Stimulated activated CD8-positive, alpha-beta memory T cell treated with anti-CD3 and anti-CD28 coated beads, Interleukin-2, amount 100 ng/mL, for 48 hours (primary cell): ENCODE measurements at regions not wholly inside any gene's neighbourhood (a gene's known extent, or its start where the extent isn't known, plus 50 kb on each side); places are given as distances from the start of the nearest gene placed in this dataset.
"Not testable (repeated sequence)": the region's sequence is repeated elsewhere in the genome, so short reads cannot be mapped to it uniquely, and the experiment has no call there.

ENCODE experiments used
- DNase-seq, 2 donors: peaks; one replicate each; pipeline ENCODE4 v3.0.0-alpha.2; 2020; ENCODE audit warnings: low read depth in 2 of 2

DNA sequence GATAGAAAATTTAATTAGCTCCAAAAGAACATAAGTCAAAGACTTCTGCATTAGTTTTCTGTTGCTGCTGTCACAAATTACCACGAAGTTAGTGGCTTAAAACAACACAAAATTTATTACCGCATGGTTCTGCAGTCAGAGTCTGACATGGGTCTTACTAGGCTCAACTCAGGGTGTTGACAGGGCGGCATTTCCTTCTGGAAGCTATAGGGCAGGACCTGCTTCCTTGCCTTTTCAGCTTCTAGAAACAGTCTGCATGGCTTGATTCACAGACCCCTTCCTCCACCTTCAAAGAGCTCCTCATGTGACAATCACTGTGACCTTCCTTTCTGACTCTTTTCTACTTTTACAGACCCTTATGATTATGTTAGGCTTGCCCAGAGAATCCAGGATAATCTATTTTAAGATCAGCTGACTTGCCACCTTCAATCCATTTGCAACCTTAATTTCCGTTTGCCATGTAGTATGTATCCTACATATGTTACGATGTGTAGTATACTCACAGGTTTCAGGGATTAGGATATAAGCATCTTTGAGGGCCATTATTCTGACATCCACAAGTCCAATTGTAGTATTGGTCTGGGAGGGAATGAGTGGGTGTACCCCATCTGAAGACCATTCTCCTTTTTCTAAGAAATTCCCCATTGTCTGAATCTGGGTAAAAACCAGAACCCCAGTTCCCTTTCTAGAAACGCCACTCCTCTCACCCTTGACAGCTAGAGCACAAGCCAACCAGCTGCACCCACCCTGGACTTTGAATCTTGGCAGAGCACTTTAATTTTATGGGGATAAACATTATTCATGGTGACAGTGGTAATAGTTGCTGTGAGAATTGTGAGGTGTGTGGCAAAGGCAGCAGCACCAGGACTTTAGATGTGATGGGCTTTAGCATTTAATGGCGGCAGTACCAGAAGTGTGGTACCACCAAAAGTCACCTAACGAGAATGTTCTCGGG, 265.5 kb downstream of the KCNJ2 start:
- no peak for DNase-seq

DNA sequence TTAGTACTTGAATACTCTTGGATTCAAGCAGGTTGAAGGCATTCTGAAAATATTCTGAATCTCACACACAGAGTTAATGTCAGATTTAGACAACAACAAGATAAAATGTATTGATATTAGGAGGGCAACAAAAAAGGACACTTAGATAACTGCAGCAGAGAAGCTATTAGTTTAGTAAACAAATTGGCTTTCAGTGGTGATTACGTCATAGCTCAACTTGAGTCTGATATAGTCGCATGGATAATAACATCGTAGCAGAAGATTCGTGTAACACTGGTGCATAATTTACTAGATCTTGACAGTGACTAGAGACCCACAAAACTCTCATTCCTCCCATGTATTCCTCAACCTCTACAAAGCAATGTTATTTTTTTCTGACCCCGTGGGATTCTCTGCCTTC, 268.3 kb downstream of the KCNJ2 start:
- no peak for DNase-seq

DNA sequence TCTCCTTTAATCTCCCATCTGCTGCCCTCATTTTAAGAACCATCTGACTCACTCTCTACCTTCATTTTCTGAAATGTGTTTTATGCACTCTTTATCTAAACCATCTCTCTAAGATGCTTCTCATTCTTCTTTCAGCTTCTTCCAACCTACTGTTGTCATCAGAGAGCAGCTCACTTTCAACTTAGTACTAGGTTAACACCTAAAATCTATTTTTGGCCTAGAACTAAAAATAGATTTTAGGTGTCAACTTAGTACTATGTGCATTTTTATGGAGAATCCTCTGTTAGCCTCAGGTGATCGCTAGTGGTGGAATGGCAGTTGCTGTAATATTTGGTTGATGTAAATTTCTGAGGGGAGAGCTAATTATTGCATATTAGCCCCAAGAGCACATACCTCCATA, 277.1 kb downstream of the KCNJ2 start:
- no peak for DNase-seq

DNA sequence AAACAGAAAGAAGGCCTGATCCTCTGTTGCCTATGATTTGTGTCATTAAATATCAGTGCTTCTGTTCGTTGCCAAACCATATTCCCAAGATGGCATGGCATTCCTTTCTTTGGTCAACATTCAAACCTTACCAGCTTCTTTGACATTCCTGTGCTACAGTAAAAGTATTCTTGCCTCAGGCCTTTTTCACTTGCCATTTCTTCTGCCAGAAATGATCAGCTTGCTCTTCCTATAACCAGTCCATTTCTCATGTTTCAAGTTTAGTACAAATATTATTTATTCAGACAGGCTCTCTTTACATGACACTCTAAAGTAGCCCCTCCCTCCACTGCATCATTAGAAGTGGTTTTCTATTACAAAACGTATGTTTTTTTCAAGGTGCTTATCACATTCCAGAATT, 278.3 kb downstream of the KCNJ2 start:
- DNase-seq = no peak

DNA sequence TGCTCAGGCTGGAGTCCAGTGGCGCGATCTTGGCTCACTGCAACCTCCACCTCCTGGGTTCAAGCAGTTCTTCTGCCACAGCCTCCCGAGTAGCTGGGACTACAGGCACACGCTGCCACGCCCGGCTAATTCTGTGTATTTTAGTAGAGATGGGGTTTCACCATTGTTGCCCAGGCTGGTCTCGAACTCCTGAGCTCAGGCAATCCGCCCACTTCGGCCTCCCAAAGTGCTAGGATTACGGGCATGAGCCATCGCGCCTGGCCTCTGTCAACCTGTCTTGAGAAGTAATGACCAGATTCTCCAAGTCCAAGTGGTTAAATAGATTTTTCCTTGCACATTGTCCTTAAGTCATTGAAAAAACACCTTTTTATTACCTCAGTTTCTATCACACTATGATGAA, 283.7 kb downstream of the KCNJ2 start:
- DNase-seq = not testable (repeated sequence)

DNA sequence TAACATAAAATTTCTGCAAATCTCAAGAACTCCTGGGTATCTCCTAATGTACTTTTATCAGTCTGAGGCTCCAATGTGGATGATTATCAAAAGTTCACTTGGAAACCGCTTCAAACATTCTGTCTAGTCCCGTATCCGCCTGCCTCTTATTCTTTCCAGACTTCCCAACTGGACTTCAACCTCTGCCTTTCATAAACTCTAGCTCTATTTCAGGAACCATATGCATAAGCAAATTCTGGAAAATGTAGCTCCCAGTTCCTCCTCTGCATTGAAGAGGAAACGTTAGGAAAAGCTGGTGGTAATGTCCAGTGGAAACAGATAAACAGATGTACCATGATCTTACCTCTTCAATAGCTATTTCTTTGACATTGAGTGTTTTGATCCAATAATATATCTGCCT, 285.0 kb downstream of the KCNJ2 start:
- no peak for DNase-seq

DNA sequence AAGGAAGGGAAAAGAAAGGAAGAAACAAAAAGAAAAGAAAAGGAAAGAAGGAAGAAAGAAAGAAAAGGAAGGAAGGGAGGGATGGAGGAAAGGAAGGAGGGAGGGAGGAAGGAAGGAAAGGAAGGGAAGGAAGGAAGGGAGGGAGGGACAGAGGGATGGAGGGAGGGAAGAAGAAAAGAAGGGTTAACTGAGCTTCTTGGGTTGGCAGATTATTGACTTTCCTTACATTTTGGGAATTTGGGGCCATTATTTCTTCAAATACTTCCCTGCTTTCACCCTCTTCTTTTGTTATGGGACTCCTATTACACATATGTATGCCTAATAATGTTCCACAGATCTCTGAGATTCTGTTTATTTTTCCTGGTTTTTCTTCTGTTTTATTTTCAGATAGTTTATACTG, 285.6 kb downstream of the KCNJ2 start:
- no peak for DNase-seq

DNA sequence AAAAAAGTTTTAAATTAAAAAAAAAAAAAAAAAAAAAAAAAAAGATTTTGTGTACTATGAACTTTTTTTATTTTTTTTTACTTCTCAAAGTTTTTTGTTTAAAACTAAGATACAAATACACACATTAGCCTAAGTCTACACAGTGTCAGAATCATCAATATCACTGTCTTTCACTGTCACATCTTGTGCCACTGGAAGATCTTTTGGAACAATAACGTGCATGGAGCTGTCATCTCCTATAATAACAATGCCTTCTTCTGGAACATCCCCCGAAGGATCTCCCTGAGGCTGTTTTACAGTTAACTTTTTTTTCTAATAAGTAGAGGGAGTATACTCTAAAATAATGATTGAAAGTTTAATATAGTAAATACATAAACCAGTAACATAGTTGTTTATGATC, 295.7 kb downstream of the KCNJ2 start:
- no peak for DNase-seq

DNA sequence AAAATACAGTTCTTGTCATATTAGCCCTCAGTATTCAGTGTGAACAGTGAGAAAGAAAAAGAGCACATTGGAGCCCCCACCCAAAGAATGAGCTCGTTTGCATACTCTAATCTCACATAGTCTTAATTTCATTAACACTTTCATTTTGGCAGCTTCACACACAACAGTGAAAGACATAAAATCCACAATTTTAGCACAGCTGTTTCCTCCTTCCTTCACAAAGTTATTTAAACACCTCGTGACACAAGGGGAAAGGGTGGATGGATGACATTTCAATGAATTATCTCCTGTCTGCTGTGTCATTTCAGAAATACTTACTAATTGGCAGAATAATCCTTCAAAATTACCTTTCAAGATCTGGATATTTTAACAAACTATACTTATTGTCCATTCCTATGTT, 299.3 kb downstream of the KCNJ2 start:
- DNase-seq = no peak

DNA sequence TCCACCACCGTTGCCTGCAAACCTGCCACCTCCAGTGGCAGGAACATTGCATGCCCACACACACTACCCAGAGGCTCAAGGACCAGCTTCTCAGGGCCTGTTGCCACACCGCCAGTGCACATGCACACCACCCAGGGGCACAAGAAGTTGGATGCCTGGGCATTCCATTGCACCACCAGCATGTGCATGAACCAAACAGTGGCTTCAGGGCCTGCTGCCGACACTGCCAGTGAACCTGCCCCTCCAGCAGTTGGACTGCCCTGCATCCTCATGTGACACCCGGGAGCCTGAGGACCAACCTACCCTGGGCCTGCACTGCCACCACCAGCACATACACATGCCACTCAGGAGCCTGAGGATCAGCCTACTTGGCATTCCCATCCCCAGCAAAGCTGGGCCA, 303.7 kb downstream of the KCNJ2 start:
- no peak for DNase-seq

DNA sequence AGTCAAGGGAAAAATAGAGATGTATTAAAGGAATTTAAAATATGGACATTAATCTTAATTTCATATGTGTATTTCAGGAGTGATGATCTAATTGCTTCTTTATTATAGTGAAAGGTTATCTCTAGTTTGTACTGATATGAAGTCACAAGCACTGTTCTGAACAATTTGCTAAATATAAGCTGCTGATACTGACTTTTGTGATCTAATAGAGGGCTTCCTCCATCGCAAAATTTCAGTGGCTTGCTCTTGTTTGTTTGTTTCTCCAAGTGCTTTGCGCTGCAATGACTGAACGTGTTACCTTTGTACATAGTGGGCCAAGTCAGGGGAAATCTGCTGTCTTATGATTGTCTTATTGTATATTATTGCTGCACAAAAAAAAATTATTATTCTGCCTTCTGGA, 307.0 kb downstream of the KCNJ2 start:
- no peak for DNase-seq

DNA sequence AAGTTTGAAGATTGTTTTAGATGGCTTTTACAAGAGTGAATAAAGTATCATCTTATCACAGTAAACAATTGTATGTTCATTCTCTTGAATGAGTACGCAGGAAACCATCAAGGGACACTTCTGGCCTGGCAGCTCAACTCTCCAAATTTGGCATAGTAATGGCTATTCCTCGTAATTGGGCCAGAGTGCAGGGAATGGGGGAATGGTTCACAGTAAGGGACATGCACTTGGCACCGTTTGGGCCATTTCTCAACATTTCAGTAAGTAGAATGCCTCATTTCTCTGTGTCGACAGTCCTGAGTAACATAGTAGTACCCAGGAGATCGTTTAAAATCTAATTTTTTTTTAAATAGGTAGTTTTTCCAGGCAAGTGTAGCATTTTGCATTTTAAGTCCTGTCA, 309.6 kb downstream of the KCNJ2 start:
- DNase-seq = no peak

DNA sequence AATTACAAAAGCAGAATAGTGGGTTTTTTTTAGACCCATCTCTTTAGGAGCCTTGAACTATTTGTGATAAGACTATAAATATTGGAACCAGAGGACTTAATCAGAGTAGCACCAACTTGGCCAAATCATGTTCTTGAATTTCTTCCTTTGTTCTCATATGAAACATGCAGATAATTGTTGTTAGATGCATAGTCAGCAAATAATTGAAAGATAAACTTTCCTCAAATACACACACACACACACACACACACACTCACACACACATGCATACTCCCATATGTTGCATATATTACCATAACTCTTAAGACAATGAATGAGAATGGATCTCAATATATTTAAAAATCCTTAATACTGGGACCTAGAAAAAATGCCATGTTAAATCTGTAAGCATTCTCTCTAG, 310.4 kb downstream of the KCNJ2 start:
- no peak for DNase-seq

DNA sequence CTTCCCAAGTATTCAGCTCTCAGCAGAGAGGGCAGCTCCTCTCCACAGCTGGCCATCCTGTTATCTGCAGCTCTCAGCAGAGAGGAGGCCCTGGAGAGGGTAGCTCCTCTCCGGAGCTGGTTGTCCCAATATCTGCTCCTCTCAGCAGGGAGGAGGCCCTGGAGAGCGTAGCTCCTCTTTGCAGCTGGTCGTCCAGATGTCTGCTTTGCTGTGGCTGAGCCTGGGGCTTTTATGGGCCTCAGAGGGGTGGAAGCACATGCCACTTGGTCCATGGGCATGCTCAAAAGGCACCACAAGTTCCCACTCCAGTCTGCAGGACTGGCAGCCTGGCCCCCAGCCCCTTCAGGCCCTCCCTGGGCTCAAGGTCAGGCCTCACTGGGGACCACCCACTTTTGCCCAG, 314.3 kb downstream of the KCNJ2 start:
- DNase-seq = no peak

DNA sequence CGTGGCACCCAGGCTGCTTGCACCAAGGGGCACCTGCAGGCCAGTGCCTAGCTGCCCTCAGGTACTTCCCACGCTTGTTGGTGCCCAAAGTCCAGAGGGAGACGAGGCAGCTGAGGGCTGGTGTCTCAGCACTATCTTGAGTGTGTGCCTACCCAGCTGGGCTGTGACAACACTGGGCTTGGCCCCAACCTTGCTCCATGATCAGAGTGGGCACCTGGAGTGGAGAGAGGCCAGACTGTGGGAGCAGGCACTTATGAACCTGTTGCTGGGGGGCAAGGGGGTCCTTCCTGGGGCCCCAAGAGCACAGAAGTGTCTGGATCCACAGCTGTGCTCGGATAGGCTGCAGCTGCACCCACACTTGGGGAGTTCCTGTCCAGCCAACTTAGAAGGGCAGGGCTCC, 314.7 kb downstream of the KCNJ2 start:
- DNase-seq = no peak

DNA sequence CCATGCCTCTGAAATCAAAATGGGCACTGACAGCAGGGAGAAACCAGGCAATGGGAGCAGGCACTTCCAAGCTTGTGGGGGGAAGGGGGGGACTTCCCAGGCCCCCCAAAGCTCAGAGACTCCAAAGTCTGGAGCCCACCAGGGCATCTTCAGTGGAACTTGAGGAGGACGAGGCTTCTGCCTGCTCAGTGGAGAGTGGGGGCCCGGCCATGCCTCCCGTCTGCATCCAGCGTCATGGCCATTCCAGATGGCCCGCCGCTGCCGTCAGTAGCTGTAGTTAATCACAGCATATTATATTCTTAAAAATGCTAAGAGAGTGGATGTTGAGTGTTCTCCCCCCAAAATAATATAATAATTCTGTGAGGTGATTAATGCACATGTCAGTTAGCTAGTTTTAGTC, 315.2 kb downstream of the KCNJ2 start:
- DNase-seq = no peak

DNA sequence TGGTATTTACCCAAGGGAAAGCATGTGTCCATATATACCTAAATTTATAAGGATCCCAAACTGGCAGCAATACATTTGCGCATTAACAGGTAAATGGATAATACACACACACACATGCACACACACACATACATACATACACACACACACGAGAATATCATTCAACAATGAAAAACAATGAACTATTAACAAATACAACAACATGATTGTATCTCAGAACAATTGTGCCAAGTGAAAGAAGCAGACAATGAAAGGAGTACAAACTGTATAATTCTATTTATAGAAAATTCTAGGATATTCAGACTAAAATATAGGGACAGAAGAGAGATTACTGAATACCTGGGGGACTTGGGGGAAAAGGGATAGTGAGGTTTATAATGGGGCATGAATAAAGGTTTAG, 323.0 kb downstream of the KCNJ2 start:
- no peak for DNase-seq

DNA sequence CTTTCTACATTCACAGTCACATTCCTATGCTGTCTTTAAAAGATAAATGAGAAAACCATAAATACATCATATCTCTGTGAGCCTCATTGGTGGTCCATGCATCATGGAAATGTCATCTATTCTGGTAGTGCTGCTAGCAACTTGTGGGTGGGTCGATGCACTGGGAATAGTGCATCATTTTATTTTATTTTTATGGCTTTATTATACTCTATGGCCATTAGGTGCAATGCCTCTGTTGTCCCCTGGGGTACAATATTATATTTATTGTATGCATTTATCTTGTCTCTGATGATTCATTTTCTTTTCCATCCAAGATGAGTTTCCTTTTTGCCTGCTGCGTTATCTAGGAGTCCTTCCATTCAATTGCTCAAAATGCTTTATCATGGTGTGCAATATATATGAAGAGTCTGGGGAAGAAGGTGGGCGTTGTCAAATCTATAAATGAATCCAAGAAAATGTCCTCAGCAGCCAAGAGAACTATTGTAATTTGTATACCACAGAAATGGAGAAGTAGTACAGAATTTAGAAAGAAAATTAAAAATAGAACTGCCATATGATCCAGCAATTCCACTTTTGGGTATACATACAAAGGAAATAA, 324.0 kb downstream of the KCNJ2 start:
- no peak for DNase-seq

DNA sequence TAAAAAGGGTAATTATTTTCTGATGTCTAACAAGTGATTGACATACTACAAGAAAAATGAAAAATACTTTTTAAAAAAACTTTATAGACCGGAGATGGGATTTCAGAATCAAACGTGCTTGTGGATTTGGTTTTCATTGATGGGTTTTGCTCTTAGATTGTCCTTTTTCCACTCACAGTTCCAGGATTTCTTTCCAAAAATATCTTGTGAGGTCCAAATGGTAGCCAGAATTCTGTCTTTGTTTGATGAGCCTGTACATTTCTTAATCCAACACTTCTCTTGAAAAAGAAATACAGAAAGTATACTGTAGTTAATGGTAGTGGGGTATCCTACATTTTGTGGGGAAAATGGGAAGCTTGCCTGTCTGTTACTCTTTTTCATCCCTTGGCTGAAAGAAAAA, 329.3 kb downstream of the KCNJ2 start:
- no peak for DNase-seq

DNA sequence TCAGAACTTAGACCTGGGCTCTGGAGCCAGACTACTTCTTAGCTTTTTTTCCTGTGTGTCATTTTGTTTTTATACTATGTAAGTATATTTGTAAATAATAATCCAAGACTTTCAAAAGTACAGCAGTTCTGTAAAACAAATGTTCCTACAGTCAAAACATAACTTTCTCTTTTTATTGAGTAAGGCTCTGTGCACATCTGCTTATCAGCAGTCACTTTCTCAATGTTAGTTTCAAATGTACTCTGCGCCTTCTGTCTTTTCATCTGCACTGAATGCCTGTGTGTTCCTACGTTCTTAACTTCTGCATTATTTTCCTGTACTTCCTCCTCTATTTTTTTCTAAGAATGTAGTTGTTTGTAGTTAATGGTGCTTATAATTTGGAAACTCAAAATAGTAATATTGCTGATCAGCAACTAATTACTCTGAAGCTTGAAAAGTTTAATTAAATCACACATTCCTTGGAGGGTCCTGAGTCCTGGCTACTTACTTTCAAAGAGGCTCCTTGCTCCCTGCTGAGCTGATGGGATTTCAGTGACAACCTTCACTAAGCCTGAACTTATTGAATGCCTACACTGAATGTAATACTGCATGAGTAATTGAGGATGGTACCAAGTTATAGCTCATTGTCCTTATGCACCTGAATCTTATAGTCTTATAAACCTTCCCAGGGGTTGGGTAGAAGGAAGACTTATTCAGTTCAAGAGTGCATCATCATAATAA, 329.9 kb downstream of the KCNJ2 start:
- no peak for DNase-seq

DNA sequence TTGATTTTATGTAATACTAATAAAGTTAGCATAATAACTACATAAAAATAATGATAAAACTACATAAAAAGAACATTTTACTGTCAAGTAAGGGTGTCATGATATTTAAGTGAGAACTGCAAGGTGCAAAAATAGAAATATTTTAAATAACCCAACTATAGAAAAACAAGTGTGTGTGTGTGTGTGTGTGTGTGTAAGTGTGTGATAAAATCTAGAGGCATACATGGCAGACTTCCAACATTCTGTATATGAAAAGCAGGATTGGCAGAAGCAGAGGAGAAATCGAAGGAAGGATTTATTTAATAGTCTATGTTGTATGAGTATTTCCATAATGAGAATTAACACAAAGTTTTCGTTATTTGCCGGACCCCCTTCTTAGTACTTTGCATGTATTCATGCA, 334.1 kb downstream of the KCNJ2 start:
- DNase-seq = no peak

DNA sequence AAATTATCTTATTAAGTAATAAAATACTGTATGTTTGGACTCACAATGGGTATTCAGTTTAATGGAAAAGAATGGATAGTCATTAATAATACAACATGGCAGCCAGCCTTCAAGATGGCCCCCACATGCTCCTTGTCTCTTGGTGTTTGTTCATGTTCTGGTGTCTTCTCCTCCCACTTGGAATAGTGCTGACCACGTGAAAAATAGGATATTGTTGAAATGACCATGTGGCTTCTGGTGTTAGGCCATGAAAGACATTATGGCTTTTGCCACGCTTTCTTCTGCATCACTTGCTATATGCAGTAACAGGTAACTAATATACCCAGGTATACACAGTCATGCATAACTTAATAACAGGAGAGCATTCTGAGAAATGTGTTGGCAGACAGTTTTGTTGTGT, 341.0 kb downstream of the KCNJ2 start:
- no peak for DNase-seq

DNA sequence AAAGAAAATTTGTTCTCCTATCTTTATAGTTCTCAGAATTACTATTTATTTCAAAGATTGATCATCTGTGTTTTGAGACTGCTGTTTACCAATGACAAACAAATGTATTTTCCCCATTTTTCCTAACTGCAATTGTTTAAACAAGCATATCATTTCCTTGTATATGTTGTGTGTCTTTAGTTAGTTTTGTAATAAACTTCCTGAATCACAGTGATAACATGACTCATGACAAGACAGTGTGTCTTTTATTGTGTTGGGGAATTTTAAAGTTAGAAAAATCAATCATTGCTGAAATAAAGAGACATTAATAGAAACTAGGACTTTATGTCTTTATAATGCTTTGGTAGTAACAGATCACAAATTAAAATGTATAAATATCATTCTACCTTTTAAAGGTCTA, 348.5 kb downstream of the KCNJ2 start:
- no peak for DNase-seq
